ENCODE measurements at regions not wholly inside any gene's neighbourhood (a gene's known extent, or its start where the extent isn't known, plus 50 kb on each side); places are given as distances from the start of the nearest gene placed in this dataset.

DNA sequence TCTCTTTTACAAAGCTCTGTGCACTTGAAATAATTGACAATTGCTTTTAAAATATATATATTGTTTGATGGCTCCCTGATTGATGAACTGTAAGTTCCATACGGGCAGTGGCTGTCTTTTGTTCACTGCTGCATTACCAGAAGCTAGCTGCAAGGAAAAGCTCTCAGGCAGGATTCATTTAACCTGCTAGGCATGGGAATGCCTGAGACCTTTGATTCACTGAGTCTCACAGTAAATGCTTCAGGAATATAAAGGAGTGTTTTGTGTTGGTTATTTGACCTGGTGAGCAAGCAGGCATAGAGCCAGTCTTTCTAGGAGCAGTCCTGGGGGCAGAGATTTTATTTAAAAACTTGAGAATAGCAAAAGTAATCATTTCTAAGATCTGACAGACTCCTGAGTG is 193.2 kb upstream of the ITGA4 start:
- TF ChIP-seq EZH2 (IDR thresholded peaks at IDR 0.05; ENCODE audit: insufficient read depth, poor library complexity, severe bottlenecking) (no peak), EZH2phosphoT487 (IDR thresholded peaks at IDR 0.05; ENCODE audit: insufficient read depth, low read depth) (no peak)

All from GM23248 (cell line).